ENCODE measurements at regions not wholly inside any gene's neighbourhood (a gene's known extent, or its start where the extent isn't known, plus 50 kb on each side); places are given as distances from the start of the nearest gene placed in this dataset.

DNA sequence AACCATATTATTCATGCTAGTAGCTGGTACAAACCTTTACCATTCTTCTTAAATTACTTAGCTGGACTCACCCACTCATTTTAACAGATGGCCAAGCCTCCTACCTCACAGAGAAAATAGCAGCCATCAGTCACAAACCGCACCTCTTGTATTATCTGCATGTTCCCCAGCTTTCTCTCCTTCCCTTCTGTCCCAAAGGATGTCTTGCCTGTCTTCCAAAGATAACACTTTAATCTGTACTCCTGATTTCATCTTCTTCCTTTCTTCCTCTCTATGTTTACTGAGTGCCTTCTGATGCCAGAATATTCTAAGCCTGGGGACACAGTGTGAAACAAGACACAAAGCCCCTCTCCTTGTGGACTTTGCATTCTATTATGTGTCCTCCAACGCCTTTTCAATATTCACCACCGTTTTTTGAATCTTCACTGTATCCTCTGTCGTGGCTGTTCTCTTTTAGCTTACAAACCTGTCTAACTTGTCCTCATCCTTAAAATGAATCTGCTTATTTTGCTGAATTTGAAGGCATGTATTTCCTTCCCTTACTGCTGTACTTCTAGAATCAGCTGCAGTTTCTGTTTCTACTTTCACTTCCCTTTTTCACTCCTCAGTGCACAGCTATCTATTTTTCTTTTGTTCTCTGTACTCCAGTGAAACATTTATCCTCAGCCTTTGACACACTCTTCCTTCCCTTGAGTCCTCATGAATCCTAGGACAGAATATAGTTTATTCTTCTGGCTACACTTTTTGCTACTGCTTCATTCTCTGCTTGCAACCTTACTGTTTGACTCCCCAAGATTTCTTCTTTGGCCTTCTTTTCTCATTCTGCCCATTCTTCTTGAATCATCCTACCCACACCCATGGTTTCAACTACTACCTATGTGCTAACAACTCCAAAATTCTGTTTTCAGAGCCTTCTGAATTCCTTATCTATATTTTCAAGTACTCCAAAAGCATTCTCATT lies 216.9 kb upstream of the SAMSN1 start:
- Histone ChIP-seq H3K4me3 (peak overlapping the region in 1 of 7 experiments; percentile 17), H3K27ac (peak overlapping the region in 11 of 21 experiments; percentile 20 to 77 (median 54))

DNA sequence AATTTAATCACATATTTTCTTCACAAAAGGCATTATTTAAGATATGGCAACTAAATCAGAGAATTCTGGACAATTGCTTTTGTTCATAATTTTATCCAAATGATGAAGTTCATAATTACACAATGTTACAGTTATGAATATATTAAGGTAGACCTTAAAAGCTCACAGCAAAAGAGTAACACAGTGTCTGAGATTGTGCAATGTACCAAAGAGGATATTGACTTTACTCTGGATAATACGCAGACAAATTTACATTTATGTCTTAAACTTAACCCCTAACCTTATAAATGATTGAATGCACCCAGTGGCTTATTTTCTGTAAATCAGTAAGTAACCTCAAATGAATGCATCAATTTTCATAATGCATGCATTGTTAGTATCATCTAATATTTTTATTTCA lies 216.2 kb upstream of the SAMSN1 start:
- Histone ChIP-seq H3K27ac (peak overlapping the region in 9 of 21 experiments; percentile 37 to 77 (median 65)), H3K4me3 (peak overlapping the region in 1 of 7 experiments; percentile 17)

DNA sequence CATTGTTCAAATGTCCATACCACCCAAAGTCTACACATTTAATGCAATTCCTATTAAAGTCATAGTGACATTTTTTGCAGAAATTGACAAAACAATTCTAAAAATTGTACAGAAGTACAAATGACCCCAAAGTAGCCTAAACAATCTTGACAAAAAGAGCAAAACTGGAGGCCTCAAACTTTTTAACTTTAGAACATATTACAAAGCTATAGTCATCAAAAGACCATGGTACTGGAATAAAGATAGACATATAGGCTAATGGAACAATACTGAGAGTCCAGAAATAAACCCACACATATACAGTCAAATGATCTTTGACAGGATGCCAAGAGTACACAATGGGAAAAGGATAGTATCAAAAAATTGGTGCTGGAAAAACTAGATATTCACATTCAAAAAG lies 213.2 kb upstream of the SAMSN1 start:
- Histone ChIP-seq H3K4me3 (no peak overlapping the region), H3K27ac (no peak overlapping the region)

DNA sequence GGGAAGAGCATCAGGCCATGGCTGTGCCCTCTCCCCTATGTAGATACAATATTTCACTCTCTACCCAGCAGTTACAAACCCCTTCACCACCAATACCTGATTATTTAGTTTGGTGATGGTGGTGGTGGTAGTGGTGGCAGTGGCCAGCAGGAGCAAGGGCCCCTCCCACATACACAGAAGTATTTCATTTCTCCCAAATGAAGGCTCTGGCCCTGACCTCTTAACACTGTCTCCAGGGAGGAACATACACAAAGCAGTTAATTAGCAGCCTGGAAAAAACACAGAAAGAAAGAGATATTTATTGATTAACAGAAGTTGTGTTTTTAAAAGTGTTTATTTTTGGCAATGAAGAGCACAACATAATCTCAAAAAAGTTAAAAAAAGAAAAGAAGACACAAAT lies 212.7 kb upstream of the SAMSN1 start:
- no peak overlapping the region for H3K27ac ChIP-seq

DNA sequence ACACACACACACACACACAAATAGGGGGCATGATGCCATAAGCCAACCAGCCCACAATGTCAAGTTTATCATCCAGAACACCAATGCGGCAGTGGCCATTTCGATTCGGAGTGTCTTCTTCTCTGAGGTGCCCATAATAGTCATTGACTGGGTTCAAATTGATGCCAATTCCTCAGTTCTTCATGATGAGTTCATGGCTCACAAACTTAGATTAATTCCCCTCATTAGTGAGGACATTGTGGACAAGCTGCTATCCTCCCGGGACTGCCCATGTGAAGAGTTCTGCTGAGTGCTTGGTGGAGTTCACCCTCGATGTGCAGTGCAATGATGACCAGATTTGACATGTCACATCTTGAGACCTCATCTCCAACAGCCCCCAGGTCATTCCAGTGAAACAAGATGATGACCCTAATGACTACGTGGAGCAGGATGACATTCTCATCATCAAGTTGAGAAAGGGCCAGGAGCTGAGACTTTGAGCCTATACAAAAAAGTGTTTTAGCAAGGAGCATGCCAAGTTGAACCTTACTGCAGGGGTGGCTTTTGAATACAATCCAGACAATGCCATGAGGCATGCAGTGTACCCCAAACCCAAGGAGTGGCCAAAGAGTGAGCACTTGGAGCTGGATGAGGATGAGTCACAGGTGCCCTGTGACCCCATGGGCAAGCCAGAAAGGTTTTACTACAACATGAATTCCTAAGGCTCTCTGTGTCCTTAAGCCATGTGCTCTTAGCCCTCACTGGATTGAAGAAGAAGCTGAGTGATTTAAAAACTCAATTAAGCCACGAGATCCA lies 211.6 kb upstream of the SAMSN1 start:
- Histone ChIP-seq H3K4me3 (no peak overlapping the region), H3K27ac (no peak overlapping the region)

More for the DNA sequence above, 212.7 kb upstream of the SAMSN1 start:
- no peak overlapping the region for H3K4me3 ChIP-seq

DNA sequence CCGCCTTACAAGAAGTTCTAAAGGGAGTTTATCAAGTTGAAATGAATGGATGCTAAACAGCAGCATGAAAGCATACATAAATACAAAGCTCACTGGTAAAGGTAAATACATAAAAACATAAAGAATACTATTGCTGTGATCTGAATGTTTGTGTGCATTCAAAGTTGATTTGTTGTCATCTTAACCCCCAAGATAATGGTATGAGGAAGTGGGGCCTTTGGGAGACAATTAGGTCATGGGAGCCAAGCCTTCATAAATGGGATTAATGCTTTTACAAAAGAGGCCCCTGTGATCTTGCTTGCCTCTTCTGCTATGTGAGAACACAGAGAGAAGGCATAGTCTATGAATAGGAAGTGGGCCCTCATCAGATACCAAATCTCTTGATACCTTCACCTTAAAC lies 209.0 kb upstream of the SAMSN1 start:
- H3K4me3 ChIP-seq: no peak overlapping the region
- no peak overlapping the region for H3K27ac ChIP-seq

DNA sequence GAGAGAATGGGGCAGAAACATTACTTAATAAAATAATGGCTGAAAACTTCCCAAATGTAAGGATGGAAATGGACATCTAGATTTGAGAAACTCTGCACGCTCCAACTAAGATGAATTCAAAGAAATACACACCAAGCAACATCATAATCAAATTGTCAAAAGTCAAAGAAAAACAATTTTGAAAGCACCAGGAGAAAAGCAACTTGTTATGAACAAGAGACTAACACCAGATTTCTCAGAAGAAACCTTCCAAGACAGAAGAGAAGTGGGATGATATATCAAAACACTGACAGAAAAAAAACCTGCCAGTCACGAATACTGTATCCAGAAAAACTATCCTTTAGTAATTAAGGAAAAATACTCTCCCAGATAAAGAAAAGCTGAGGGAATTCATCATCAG lies 208.6 kb upstream of the SAMSN1 start:
- no peak overlapping the region for H3K27ac ChIP-seq

DNA sequence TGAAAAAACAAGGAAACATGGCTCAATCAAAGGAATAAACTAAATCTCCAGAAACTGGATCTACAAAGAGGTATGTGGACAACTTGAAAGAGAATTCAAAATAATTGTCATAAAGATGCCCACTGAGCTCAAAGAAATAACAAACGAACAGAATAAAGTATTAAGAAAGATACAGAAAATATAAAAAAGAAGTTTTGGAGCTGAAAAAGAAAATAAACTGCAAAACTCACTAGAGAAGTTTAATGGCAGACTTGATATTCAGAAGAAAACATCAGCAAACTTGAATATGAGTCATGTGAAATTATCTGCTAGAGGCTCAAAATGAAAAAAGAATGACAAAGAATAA lies 208.1 kb upstream of the SAMSN1 start:
- H3K27ac ChIP-seq: no peak overlapping the region

More for the DNA sequence above, 208.6 kb upstream of the SAMSN1 start:
- H3K4me3 ChIP-seq: no peak overlapping the region

DNA sequence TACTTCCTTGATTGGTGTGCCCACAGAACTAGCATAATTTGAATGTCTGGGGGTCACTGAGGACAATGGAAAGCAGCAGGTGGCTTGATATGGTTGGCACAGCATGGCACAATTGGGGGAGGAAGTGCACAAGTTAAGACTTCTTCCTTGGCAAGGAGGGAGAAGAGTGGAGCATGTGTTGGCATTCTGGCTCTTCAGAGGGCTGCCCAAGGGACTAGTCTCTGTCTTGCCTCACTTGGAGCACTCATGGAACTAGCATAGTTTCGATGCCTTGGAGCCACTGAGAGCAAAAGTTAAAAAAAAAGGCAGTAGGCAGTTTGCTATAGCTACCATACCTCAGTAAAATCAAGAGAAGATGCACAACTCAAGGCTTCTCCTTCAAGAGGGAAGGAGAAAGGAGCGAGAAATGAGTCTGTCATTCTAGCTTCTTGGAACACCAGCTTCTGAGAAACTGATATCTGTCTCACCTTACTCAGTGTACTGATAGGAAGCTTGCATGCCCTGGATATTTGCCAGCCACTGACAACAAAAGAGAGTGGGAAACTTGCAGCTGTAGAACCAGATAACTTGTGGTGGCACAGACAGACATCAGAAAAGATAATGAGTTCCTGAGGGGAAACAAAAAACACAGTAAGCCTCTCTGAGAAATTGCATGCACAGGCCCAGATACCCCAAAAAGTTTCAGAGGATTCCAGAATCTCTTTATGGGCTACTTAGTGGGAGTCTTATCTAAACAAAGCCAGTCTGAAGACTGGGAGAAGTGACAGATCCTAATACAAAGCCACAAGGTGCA lies 207.5 kb upstream of the SAMSN1 start:
- Histone ChIP-seq H3K27ac (no peak overlapping the region), H3K4me3 (no peak overlapping the region)

More for the DNA sequence above, 208.1 kb upstream of the SAMSN1 start:
- no peak overlapping the region for H3K4me3 ChIP-seq

DNA sequence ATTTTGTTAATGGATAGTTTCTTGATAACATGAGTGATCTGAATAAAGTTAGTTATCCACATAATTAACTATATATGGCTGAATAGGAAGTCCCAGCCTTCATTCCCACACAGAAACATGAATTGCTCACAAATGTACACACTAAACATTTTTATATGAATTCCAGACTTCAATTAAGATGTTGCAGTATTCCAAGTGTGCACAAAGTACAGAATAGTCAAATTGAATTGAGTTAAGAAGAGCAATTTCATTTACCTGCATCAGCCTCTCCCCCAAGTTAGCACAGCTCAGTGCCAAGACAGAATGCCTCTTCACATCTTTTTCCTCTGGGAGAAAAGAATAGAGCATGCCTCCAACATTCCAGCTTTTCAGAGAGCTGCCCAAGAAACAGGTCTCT lies 207.0 kb upstream of the SAMSN1 start:
- no peak overlapping the region for H3K4me3 ChIP-seq
- H3K27ac ChIP-seq: no peak overlapping the region

DNA sequence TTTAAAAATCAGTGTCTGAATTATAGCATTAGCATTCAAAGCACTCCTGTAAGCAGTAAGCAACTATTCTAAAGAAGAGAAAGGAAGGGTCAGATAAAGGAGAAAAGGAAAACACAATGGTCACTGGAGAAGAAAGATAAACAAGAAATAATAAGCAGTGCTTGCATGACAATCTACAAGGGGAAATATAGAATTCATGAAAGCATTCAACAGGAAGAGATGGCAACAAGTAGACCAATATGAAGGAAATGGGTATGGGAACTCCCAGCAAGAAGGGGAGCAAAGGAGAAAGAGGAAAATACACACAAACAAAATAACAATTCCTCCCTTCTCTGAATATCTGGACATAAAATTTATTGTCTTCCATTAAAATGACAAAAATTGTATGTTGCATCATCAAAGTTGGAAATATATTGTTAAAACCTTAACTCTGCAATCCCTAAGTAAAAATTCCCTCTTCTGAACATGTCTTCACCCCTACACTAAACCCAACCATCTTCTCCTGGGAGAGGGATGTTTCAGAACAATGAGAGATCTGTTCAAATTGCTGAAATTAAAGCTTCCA lies 206.3 kb upstream of the SAMSN1 start:
- Histone ChIP-seq H3K4me3 (no peak overlapping the region), H3K27ac (no peak overlapping the region)

DNA sequence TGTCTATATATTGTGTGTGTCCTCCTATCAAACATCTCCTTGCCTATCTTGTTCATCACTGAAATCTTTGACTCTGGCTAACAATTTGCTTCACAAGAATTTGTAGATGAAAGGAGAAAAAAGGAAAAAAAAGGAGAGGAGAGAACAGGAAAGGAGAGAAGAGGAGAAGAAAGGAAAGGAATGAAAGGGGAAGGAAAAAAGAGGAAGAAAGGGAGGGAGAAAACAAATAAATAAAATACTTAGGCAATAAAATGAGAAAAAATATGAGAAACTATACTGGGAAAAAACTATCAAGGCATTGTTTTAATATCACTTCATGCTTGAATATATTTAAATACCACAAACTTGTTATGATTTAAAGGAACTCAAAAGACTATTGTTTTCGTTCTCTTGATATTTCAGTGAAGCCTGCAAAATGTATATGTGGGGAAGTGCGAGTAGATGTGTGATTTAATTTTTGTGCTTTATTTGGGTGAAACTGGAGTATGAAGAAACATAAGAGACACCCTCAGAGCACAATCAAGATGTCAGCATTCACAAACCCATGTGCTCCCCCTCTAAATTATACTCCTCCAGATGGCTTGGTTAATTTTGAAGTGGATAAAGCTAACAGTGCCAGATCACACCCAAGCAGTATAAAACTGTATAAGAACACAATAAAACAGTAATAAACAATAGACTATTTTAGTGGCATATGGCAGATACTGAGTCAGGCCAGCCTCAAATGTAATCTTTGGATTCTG lies 205.7 kb upstream of the SAMSN1 start:
- no peak overlapping the region for H3K4me3 ChIP-seq
- H3K27ac ChIP-seq: no peak overlapping the region

DNA sequence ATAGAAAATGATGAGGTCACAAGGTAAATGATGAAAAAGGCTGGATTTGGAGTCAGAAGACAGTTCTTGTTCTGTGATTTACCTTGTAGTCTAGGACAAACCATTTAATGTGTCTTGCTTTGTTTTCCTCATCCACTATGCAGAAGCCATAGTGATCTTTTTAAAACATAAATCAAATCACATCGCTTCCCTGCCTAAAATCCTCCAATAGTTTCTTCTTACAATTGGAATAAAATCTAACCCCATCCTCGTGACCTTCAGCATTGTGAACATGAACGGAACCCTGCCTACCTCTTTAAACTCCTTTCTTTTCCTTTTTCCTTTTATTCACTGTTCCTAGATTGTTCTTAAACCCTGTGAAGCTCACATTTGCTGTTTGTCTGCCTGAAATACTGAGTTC lies 204.9 kb upstream of the SAMSN1 start:
- no peak overlapping the region for H3K4me3 ChIP-seq

DNA sequence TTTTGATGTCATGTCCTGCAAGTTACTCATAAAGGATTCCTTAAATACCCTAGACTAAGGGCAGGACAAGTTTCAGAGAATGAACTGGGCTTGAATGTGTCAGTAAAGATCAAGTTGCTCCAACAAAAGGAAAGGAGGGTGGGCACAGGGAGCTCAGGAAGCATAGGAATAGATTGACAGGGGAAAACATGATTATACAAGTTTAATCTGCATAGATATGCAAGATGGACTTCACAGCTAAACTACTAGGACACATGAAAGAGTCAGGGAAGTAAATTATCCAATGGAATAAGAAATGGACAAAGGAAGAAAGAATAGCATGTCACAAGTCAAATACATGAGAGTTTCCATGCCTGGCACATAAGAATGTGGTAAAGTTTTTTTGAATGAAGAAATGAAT lies 203.9 kb upstream of the SAMSN1 start:
- no peak overlapping the region for H3K4me3 ChIP-seq

More for the DNA sequence above, 204.9 kb upstream of the SAMSN1 start:
- H3K27ac ChIP-seq: no peak overlapping the region

DNA sequence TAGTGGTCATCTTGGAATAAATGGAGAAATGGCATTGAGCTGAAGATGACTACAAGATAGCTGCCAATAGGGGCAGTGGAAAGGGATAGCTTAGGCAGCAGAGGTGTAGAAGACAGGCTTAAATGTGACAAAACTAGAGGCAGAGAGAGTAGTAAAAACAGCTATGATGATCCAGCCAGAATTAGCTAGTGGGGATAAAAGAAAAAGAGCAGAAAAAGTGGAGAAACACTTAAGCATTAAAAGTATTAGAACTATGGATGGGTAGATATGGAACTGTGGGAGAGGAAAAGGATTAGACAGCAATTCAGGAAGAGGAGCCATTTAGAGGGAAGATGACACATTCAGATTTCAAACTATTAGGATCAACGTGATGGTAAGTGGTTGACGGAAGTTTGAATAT lies 202.5 kb upstream of the SAMSN1 start:
- Histone ChIP-seq H3K4me3 (no peak overlapping the region), H3K27ac (no peak overlapping the region)

More for the DNA sequence above, 203.9 kb upstream of the SAMSN1 start:
- H3K27ac ChIP-seq: no peak overlapping the region

DNA sequence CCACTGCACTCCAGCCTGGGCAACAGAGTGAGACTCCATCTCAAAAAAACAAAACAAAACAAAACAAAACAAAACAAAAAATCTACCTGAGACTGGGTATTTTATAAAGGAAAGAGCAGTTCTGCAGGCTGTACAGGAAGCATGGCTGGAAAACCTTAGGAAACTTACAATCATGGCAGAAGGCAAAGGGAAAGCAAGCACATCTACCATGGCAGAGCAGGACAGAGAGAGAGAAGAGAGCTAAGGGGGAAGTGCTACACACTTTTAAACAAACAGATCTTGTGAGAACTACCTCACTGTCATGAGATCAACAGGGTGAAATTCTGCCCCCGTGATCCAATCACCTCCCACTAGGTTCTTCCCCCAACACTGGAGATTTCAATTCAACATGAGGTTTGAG lies 198.3 kb upstream of the SAMSN1 start:
- H3K27ac ChIP-seq: no peak overlapping the region

DNA sequence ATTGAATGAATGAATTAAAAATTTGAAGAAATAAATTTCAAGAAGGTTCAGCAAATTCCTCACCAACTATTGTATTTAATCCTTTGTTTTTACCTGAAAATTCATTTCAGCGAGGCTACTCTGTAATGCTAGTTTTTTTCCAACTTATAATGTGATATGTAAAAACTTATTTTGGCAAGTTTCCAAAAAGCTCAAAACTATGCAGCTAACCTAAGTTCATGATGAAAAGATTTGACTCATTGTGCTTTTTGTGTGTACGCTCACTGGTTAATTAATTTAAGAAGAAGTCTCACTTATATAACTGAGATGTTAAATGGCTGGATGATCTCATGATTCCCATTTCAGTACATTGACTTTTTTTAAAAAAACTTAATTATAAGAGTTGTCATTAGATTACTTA lies 196.0 kb upstream of the SAMSN1 start:
- Histone ChIP-seq H3K27ac (no peak overlapping the region), H3K4me3 (no peak overlapping the region)

More for the DNA sequence above, 198.3 kb upstream of the SAMSN1 start:
- H3K4me3 ChIP-seq: no peak overlapping the region

DNA sequence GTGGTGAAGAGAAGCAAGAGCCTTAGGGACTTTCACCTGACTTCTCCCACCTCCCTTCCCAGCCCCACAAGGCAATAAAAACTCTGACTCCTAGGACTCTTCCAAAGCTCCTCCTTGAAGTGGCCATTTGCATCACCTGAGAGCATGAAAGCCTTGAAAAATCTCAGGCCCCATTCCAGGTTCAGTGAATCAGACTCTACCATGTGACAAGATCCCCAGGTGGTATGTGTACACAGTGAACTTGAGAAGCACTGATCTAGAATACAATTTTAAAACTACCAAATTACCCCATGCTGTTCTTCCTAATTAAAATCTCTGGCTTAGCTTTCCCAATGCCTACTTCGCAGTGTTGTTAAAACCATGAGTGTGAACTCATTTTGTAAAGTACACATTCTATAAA lies 195.1 kb upstream of the SAMSN1 start:
- no peak overlapping the region for H3K4me3 ChIP-seq
- no peak overlapping the region for H3K27ac ChIP-seq

DNA sequence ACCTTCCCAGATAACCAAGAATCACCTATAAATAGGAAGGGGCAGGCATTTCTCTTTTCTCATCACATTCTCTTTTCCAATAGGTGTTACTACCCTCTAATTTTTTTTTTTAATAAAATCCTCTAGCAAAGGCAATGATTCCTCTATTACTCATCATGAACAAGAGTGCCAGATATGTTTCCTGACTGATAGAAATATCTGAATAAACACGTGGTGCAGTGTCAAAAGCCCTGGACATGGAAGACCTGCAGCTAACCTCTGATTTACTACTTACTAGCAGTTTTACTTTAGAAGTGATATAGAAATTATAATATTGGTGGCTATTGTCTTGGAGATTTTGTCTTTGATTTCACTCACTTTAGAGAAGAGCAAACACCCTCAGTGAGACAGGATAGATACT lies 194.6 kb upstream of the SAMSN1 start:
- Histone ChIP-seq H3K27ac (no peak overlapping the region), H3K4me3 (no peak overlapping the region)
